ENCODE measurements at regions not wholly inside any gene's neighbourhood (a gene's known extent, or its start where the extent isn't known, plus 50 kb on each side); places are given as distances from the start of the nearest gene placed in this dataset.

DNA sequence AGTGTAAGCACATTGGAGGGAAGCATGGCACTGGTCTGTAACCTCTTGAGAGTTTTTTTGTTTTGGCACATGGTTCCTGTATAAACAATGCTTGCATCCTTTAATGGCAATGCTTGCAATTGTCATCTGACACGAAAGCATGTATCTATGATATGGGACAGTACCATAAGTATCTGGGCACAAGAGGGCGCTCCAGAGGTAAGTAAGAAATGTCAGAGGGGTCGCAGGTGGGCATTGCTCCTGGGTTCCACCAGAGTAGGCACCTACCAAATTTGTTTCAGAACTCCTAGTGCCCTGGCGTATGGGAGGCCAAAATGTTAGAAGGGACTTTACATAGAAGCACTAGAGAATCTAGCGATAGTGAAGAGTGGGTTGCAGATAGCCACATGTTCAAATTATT lies 58.7 kb upstream of the BCHE start:
- H3K4me3 ChIP-seq (ENCODE audit: low read length) = no peak overlapping the region
- H3K36me3 ChIP-seq (ENCODE audit: insufficient read depth, low read length) = no peaks in the 10 kb centered on the region
- no peaks in the 10 kb centered on the region for H3K4me1 ChIP-seq (ENCODE audit: insufficient read depth, low read length)
- no peaks in the 10 kb centered on the region for H3K27me3 ChIP-seq (ENCODE audit: control insufficient read depth in 1 of 2, insufficient read depth in 2 of 2, low read length in 2 of 2)
- ChIA-PET POLR2A (no interaction called here), CTCF (no interaction called here)
- Mint-ChIP-seq H3K27ac (no peak overlapping the region), H3K27me3 (no peaks in the 10 kb centered on the region), H3K36me3 (ENCODE audit: low read depth) (no peaks in the 10 kb centered on the region), H3K4me1 (ENCODE audit: low read depth) (no peaks in the 10 kb centered on the region), H3K4me3 (no peak overlapping the region), H3K9me3 (peaks cover 17% of the 10 kb centered on the region)
- ATAC-seq (ENCODE audit: poor library complexity) (no peak), DNase-seq (no peak)
- TF ChIP-seq, protein P1, sequence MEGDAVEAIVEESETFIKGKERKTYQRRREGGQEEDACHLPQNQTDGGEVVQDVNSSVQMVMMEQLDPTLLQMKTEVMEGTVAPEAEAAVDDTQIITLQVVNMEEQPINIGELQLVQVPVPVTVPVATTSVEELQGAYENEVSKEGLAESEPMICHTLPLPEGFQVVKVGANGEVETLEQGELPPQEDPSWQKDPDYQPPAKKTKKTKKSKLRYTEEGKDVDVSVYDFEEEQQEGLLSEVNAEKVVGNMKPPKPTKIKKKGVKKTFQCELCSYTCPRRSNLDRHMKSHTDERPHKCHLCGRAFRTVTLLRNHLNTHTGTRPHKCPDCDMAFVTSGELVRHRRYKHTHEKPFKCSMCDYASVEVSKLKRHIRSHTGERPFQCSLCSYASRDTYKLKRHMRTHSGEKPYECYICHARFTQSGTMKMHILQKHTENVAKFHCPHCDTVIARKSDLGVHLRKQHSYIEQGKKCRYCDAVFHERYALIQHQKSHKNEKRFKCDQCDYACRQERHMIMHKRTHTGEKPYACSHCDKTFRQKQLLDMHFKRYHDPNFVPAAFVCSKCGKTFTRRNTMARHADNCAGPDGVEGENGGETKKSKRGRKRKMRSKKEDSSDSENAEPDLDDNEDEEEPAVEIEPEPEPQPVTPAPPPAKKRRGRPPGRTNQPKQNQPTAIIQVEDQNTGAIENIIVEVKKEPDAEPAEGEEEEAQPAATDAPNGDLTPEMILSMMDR (IDR thresholded peaks at IDR 0.05) = no peak
- no peaks in the 10 kb centered on the region for H3K9me3 ChIP-seq (ENCODE audit: control insufficient read depth in 1 of 2, insufficient read depth in 1 of 2, low read length in 2 of 2)
- H3K27ac ChIP-seq (ENCODE audit: low read depth in 1 of 2, low read length in 2 of 2) = no peak overlapping the region
- intact Hi-C loops (cut with DNase I, micrococcal nuclease) = no loop called here

DNA sequence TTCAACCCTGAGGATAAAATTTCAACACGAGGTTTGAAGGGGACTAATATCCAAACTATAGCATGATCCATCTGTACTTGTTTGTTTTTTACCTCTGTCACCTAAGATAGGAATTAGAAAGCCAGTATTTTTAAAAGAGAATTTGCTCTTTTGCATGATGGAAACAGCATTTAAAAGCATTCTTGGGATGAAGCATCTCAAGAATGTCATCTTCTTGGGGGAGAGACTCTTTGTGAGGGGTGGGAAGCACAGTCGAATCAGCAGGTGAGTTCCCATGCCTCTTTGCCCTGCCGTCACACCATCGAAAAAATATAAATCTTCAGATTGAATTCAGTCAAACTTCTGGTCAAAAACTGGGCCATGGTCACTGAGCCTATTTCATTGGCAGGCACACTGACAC lies 55.3 kb upstream of the BCHE start:
- H3K27ac ChIP-seq (ENCODE audit: low read depth in 1 of 2, low read length in 2 of 2) = no peak overlapping the region
- H3K27me3 ChIP-seq (ENCODE audit: control insufficient read depth in 1 of 2, insufficient read depth in 2 of 2, low read length in 2 of 2) = no peaks in the 10 kb centered on the region
- H3K4me1 ChIP-seq (ENCODE audit: insufficient read depth, low read length) = no peaks in the 10 kb centered on the region
- no peak overlapping the region for H3K27ac Mint-ChIP-seq
- no peak overlapping the region for H3K4me3 Mint-ChIP-seq
- no peaks in the 10 kb centered on the region for H3K27me3 Mint-ChIP-seq
- no peaks in the 10 kb centered on the region for H3K36me3 Mint-ChIP-seq (ENCODE audit: low read depth)
- TF ChIP-seq, protein P1 (IDR thresholded peaks at IDR 0.05) = no peak
- H3K36me3 ChIP-seq (ENCODE audit: insufficient read depth, low read length) = no peaks in the 10 kb centered on the region
- no peaks in the 10 kb centered on the region for H3K9me3 ChIP-seq (ENCODE audit: control insufficient read depth in 1 of 2, insufficient read depth in 1 of 2, low read length in 2 of 2)
- ChIA-PET CTCF (no interaction called here), POLR2A (no interaction called here)
- DNase-seq = no peak
- intact Hi-C loops (cut with DNase I, micrococcal nuclease) = no loop called here
- H3K9me3 Mint-ChIP-seq = peaks cover 14% of the 10 kb centered on the region
- H3K4me3 ChIP-seq (ENCODE audit: low read length) = no peak overlapping the region
- H3K4me1 Mint-ChIP-seq (ENCODE audit: low read depth) = no peaks in the 10 kb centered on the region
- ATAC-seq (ENCODE audit: poor library complexity) = no peak

All from CD4-positive, alpha-beta T cell (primary cell).